Calu3 (cell line): ENCODE measurements at regions not wholly inside any gene's neighbourhood (a gene's known extent, or its start where the extent isn't known, plus 50 kb on each side); places are given as distances from the start of the nearest gene placed in this dataset.

ENCODE experiments used
- BruUV-seq: library from RNA; stranded (reverse); fragments of 400-500 nt; replicated peaks from 2 replicates; lab custom pipeline; 2021; lab: Mats Ljungman, UMichigan
- CTCF ChIA-PET: fragments of 300-600 bp; sonication (Branson Sonifier 250); formaldehyde crosslinking; loops from one replicate; lab custom pipeline; 2022; ENCODE audit warnings: antibody characterized with exemption; lab: Charles Lee
- DNase-seq: peaks from one replicate; pipeline ENCODE4 v3.0.0; 2022
- H3K27ac Mint-ChIP-seq: one replicate; pipeline ENCODE4 v1.8.0; 2022; ENCODE audit warnings: mixed read lengths; ENCODE audit not compliant: unreplicated experiment
- H3K27me3 Mint-ChIP-seq: one replicate; pipeline ENCODE4 v1.8.0; 2022; ENCODE audit warnings: mixed read lengths; ENCODE audit not compliant: unreplicated experiment
- H3K36me3 Mint-ChIP-seq: one replicate; pipeline ENCODE4 v1.8.0; 2022; ENCODE audit warnings: mild to moderate bottlenecking, moderate library complexity, mixed read lengths; ENCODE audit not compliant: insufficient read depth, unreplicated experiment
- H3K4me1 Mint-ChIP-seq: one replicate; pipeline ENCODE4 v1.8.0; 2022; ENCODE audit warnings: mild to moderate bottlenecking, low read depth, mixed read lengths; ENCODE audit not compliant: unreplicated experiment
- H3K4me3 Mint-ChIP-seq: one replicate; pipeline ENCODE4 v1.8.0; 2022; ENCODE audit warnings: mild to moderate bottlenecking, low read depth, moderate library complexity, mixed read lengths; ENCODE audit not compliant: unreplicated experiment
- H3K9me3 Mint-ChIP-seq: one replicate; pipeline ENCODE4 v1.8.0; 2022; ENCODE audit warnings: low read depth, mixed read lengths; ENCODE audit not compliant: unreplicated experiment
- CTCF ChIP-seq: fragments of 200-600 bp; IDR thresholded peaks from one replicate; pipeline ENCODE4 v1.8.0; 2022; ENCODE audit warnings: antibody characterized with exemption; ENCODE audit not compliant: unreplicated experiment
- intact Hi-C: fragments of 100-400 bp; cut with micrococcal nuclease; formaldehyde crosslinking; loops from one replicate; pipeline ENCODE4 v1.10.0; 2022; ENCODE audit not compliant: unreplicated experiment

GRCh38 chr10:107420196-107420595 is 255.7 kb upstream of the SORCS1 start:
- H3K4me1 Mint-ChIP-seq, result no peaks in the 10 kb centered on the region
- H3K27me3 Mint-ChIP-seq, result no peaks in the 10 kb centered on the region
- H3K9me3 Mint-ChIP-seq, result peaks cover 3% of the 10 kb centered on the region
- no peak overlapping the region for H3K4me3 Mint-ChIP-seq
- no peak overlapping the region for H3K27ac Mint-ChIP-seq
- TF ChIP-seq CTCF, result no peak
- BruUV-seq, result no TSS peak
- intact Hi-C loops, result no loop called here
- DNase-seq, result no peak
- H3K36me3 Mint-ChIP-seq, result no peaks in the 10 kb centered on the region
- CTCF ChIA-PET, result no interaction called here

- no TSS peak for BruUV-seq
- intact Hi-C loops, result no loop called here
These were observed 253.7 kb upstream of the SORCS1 start for GRCh38 chr10:107418085-107418806.

GRCh38 chr10:107417446-107417845 is 252.9 kb upstream of the SORCS1 start:
- CTCF ChIA-PET, result no interaction called here
- no peak for DNase-seq
- intact Hi-C loops, result no loop called here
- Mint-ChIP-seq H3K27ac (no peak overlapping the region), H3K4me1 (no peaks in the 10 kb centered on the region), H3K9me3 (peaks cover 10% of the 10 kb centered on the region), H3K4me3 (no peak overlapping the region), H3K36me3 (no peaks in the 10 kb centered on the region), H3K27me3 (no peaks in the 10 kb centered on the region)
- TF ChIP-seq CTCF, result no peak
- no TSS peak for BruUV-seq

More at GRCh38 chr10:107418085-107418806, 253.7 kb upstream of the SORCS1 start:
- no peaks in the 10 kb centered on the region for H3K27me3 Mint-ChIP-seq
- no peaks in the 10 kb centered on the region for H3K4me1 Mint-ChIP-seq
- no peak overlapping the region for H3K4me3 Mint-ChIP-seq
- DNase-seq, result no peak
- TF ChIP-seq CTCF, result no peak
- no peaks in the 10 kb centered on the region for H3K36me3 Mint-ChIP-seq
- H3K27ac Mint-ChIP-seq, result no peak overlapping the region
- CTCF ChIA-PET, result no interaction called here
- peaks cover 10% of the 10 kb centered on the region for H3K9me3 Mint-ChIP-seq

- Mint-ChIP-seq H3K9me3 (peaks cover 7% of the 10 kb centered on the region), H3K4me1 (no peaks in the 10 kb centered on the region), H3K27ac (no peak overlapping the region), H3K36me3 (no peaks in the 10 kb centered on the region), H3K4me3 (no peak overlapping the region), H3K27me3 (no peaks in the 10 kb centered on the region)
- BruUV-seq, result no TSS peak
- intact Hi-C loops, result no loop called here
- no peak for DNase-seq
- CTCF ChIA-PET, result no interaction called here
- no peak for TF ChIP-seq CTCF
These were observed 250.9 kb upstream of the SORCS1 start for GRCh38 chr10:107415446-107415845.
